H1 (cell line): ENCODE measurements at regions not wholly inside any gene's neighbourhood (a gene's known extent, or its start where the extent isn't known, plus 50 kb on each side); places are given as distances from the start of the nearest gene placed in this dataset.

Experiments used
- CTCF ChIA-PET: fragments of 300-600 bp; sonication (Branson Sonifier 250); formaldehyde crosslinking; loops from one replicate; lab custom pipeline; 2021; ENCODE audit not compliant: partially characterized antibody; lab: Charles Lee
- POLR2A ChIA-PET: fragments of 300-600 bp; sonication (Branson Sonifier 250); formaldehyde crosslinking; loops from one replicate; lab custom pipeline; 2021; ENCODE audit warnings: inconsistent platforms; ENCODE audit not compliant: partially characterized antibody; lab: Charles Lee
- DNase-seq, 2 experiments: peaks; one replicate each; pipeline versions ENCODE4 v3.0.0 to v3.0.0-alpha.2; 2010 to 2022; ENCODE audit warnings: low spot score in 2 of 2, low read depth in 1 of 2, mixed read lengths in 1 of 2
- FAIRE-seq: peaks from 2 replicates; lab custom pipeline; 2011; peaks lifted over from hg19 to GRCh38; lab: Jason Lieb, UNC
- H2AFZ ChIP-seq: 2 replicates; pipeline ENCODE4 v1.8.1; 2012; ENCODE audit warnings: low read length, inconsistent platforms
- H2AK5ac ChIP-seq: 2 replicates; pipeline ENCODE4 v1.6.1; 2013; ENCODE audit warnings: low read depth, low read length
- H2BK120ac ChIP-seq: replicated peaks from 2 replicates; pipeline ENCODE3; 2013; ENCODE audit warnings: low read depth, low read length, inconsistent platforms
- H2BK12ac ChIP-seq: 2 replicates; pipeline ENCODE4 v1.6.1; 2013; ENCODE audit warnings: low read depth, low read length
- H2BK15ac ChIP-seq: 2 replicates; pipeline ENCODE4 v1.6.1; 2013; ENCODE audit warnings: low read length
- H2BK20ac ChIP-seq: 2 replicates; pipeline ENCODE4 v1.6.1; 2013; ENCODE audit warnings: low read length
- H2BK5ac ChIP-seq: 2 replicates; pipeline ENCODE4 v1.6.1; 2013; ENCODE audit warnings: low read depth, low read length
- H3K14ac ChIP-seq: 2 replicates; pipeline ENCODE4 v1.6.1; 2013; ENCODE audit warnings: inconsistent platforms; ENCODE audit not compliant: insufficient read length
- H3K18ac ChIP-seq: 2 replicates; pipeline ENCODE4 v1.6.1; 2013; ENCODE audit warnings: low read length; ENCODE audit errors: extremely low read depth
- H3K23ac ChIP-seq: 2 replicates; pipeline ENCODE4 v1.6.1; 2013; ENCODE audit warnings: inconsistent platforms; ENCODE audit not compliant: insufficient read length
- H3K23me2 ChIP-seq: 2 replicates; pipeline ENCODE4 v1.6.1; 2013; ENCODE audit warnings: low read depth, low read length
- H3K27ac ChIP-seq: 2 replicates; pipeline ENCODE4 v1.6.1; 2011; ENCODE audit warnings: low read depth, low read length, inconsistent platforms
- H3K27me3 ChIP-seq, 4 experiments: replicated peaks in 1 of 4; 1 replicate in 1 of 4; 2 replicates in 3 of 4; pipeline versions ENCODE4 v1.6.1 to v1.8.1; 2011 to 2013; ENCODE audit warnings: low read length in 3 of 4, mild to moderate bottlenecking in 3 of 4, inconsistent platforms in 2 of 4, mixed read lengths in 2 of 4, moderate library complexity in 1 of 4; ENCODE audit not compliant: control insufficient read depth in 3 of 4, insufficient read depth in 3 of 4; ENCODE audit errors: extremely low read depth in 1 of 4
- H3K36me3 ChIP-seq, 4 experiments: 2 replicates each; pipeline versions ENCODE4 v1.6.1 to v1.8.1; 2011 to 2013; ENCODE audit warnings: mild to moderate bottlenecking in 4 of 4, low read length in 3 of 4, moderate library complexity in 2 of 4, control low read depth in 1 of 4, inconsistent platforms in 1 of 4; ENCODE audit not compliant: insufficient read depth in 4 of 4, control insufficient read depth in 2 of 4
- H3K4ac ChIP-seq: replicated peaks from 2 replicates; pipeline ENCODE3; 2013; ENCODE audit warnings: low read length, low read depth, mixed read lengths, inconsistent platforms; ENCODE audit not compliant: insufficient read length
- H3K4me1 ChIP-seq, 4 experiments: replicated peaks in 1 of 4; 1 replicate in 1 of 4; 2 replicates in 3 of 4; pipeline versions ENCODE4 v1.6.1 to v1.8.1; 2011 to 2013; ENCODE audit warnings: low read length in 3 of 4, inconsistent platforms in 2 of 4, mixed read lengths in 1 of 4; ENCODE audit not compliant: insufficient read depth in 4 of 4, control insufficient read depth in 3 of 4
- H3K4me2 ChIP-seq, 2 experiments: 2 replicates each; pipeline versions ENCODE4 v1.6.1 to v1.8.1; 2011 to 2013; ENCODE audit warnings: low read depth in 2 of 2, low read length in 2 of 2, control low read depth in 1 of 2, inconsistent platforms in 1 of 2, mild to moderate bottlenecking in 1 of 2; ENCODE audit not compliant: insufficient read depth in 1 of 2
- H3K4me3 ChIP-seq, 4 experiments: fragments of 200-600, 300-600 bp in 1 of 4; sonication (generic), shearing (Covaris generic), sonication (Bioruptor Twin) in 1 of 4; 2 replicates each; pipeline versions ENCODE4 v1.5.1 to v1.8.1; 2011 to 2016; ENCODE audit warnings: low read length in 4 of 4, low read depth in 3 of 4, control low read depth in 2 of 4, inconsistent platforms in 2 of 4, mild to moderate bottlenecking in 2 of 4, mixed read lengths in 1 of 4, moderate library complexity in 1 of 4; ENCODE audit not compliant: insufficient read depth in 2 of 4; ENCODE audit errors: extremely low read depth in 1 of 4
- H3K56ac ChIP-seq: replicated peaks from 2 replicates; pipeline ENCODE3; 2013; ENCODE audit warnings: low read depth, mild to moderate bottlenecking, mixed read lengths, low read length, inconsistent platforms; ENCODE audit not compliant: insufficient read length
- H3K79me1 ChIP-seq: 2 replicates; pipeline ENCODE4 v1.6.1; 2013; ENCODE audit warnings: low read depth, low read length, control low read depth
- H3K79me2 ChIP-seq, 2 experiments: 2 replicates each; pipeline versions ENCODE4 v1.6.1 to v1.8.1; 2012 to 2013; ENCODE audit warnings: low read length in 2 of 2, mild to moderate bottlenecking in 2 of 2, inconsistent platforms in 1 of 2; ENCODE audit not compliant: insufficient read depth in 2 of 2, control insufficient read depth in 1 of 2
- H3K9ac ChIP-seq, 4 experiments: replicated peaks in 1 of 4; 1 replicate in 1 of 4; 2 replicates in 3 of 4; pipeline versions ENCODE4 v1.6.1 to v1.8.1; 2011 to 2013; ENCODE audit warnings: low read depth in 3 of 4, low read length in 3 of 4, control low read depth in 2 of 4, mild to moderate bottlenecking in 2 of 4, moderate library complexity in 2 of 4, inconsistent platforms in 1 of 4; ENCODE audit errors: extremely low read depth in 1 of 4
- H3K9me3 ChIP-seq, 2 experiments: 2 replicates each; pipeline versions ENCODE4 v1.6.1 to v1.8.1; 2012 to 2013; ENCODE audit warnings: mild to moderate bottlenecking in 2 of 2, moderate library complexity in 2 of 2, control low read depth in 1 of 2, inconsistent platforms in 1 of 2, low read depth in 1 of 2, low read length in 1 of 2, mixed read lengths in 1 of 2; ENCODE audit not compliant: insufficient read depth in 2 of 2
- H4K20me1 ChIP-seq, 2 experiments: replicated peaks in 1 of 2; 2 replicates each; pipeline versions ENCODE3 to v1.8.1; 2011 to 2013; ENCODE audit warnings: inconsistent platforms in 2 of 2, low read length in 2 of 2, mild to moderate bottlenecking in 1 of 2; ENCODE audit not compliant: insufficient read depth in 2 of 2, control insufficient read depth in 1 of 2
- H4K5ac ChIP-seq: 2 replicates; pipeline ENCODE4 v1.6.1; 2013; ENCODE audit warnings: low read length, low read depth, mixed read lengths, inconsistent platforms; ENCODE audit not compliant: insufficient read length
- H4K8ac ChIP-seq: 2 replicates; pipeline ENCODE4 v1.8.0; 2013; ENCODE audit warnings: mild to moderate bottlenecking, moderate library complexity, low read length, inconsistent platforms; ENCODE audit not compliant: insufficient read depth; ENCODE audit errors: extremely low read depth
- H4K91ac ChIP-seq: replicated peaks from 2 replicates; pipeline ENCODE3; 2013; ENCODE audit warnings: low read length, mixed read lengths, inconsistent platforms; ENCODE audit not compliant: insufficient read length
- BACH1 ChIP-seq: IDR thresholded peaks from 2 replicates; pipeline ENCODE4 v1.6.1; 2012; ENCODE audit warnings: low read length, improper control_type of control experiment
- CBX8 ChIP-seq: fragments of 300-800, 300-1000 bp; sonication (generic); IDR thresholded peaks from 2 replicates; pipeline ENCODE4 v1.7.1; 2016; ENCODE audit warnings: low read depth, low read length, borderline replicate concordance
- HDAC6 ChIP-seq: IDR thresholded peaks from one replicate; pipeline ENCODE4 v1.7.1; 2012; ENCODE audit warnings: low read depth, mild to moderate bottlenecking, inconsistent platforms, low read length, moderate library complexity
- JUN ChIP-seq: IDR thresholded peaks from 2 replicates; pipeline ENCODE4 v1.6.1; 2011; ENCODE audit warnings: low read depth, mild to moderate bottlenecking, improper control_type of control experiment, low read length
- JUND ChIP-seq: IDR thresholded peaks from 2 replicates; pipeline ENCODE4 v1.6.1; 2011; ENCODE audit warnings: mild to moderate bottlenecking, improper control_type of control experiment, low read length
- KDM4A ChIP-seq: IDR thresholded peaks from one replicate; pipeline ENCODE4 v1.7.1; 2012; ENCODE audit warnings: low read depth, mild to moderate bottlenecking, moderate library complexity, low read length, inconsistent platforms; ENCODE audit not compliant: severe bottlenecking
- MAX ChIP-seq: IDR thresholded peaks from 2 replicates; pipeline ENCODE4 v1.6.1; 2012; ENCODE audit warnings: inconsistent platforms
- SIX5 ChIP-seq: IDR thresholded peaks from 2 replicates; pipeline ENCODE4 v1.6.1; 2011; ENCODE audit warnings: mild to moderate bottlenecking, low read depth, low read length
- TF ChIP-seq, protein P1 (sequence below): IDR thresholded peaks from 2 replicates; pipeline ENCODE4 v1.6.1; 2012; ENCODE audit warnings: inconsistent platforms

DNA sequence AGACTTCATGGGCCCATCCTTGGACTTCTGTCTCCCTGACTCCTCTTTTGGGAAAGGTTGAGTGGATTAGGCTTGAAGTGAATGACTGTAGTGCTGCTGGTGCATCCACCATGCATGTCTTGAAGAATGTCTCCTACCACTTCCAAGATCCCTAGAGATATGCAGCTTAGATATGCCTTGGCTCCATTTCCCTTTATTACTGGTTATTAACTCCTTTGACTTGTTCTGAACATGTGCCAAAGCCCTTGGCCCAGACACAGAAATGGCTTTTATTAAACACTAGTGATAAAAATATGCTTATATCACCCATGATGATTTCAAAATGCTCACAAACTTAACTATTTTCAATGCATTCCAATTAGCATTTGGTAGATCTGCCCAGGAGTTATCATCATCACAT lies 90.0 kb upstream of the SLC14A2 start:
- H3K79me2 ChIP-seq = no peaks in the 10 kb centered on the region
- H3K23ac ChIP-seq = no peak overlapping the region
- no peaks in the 10 kb centered on the region for H3K36me3 ChIP-seq
- no peaks in the 10 kb centered on the region for H3K4me1 ChIP-seq
- no peak overlapping the region for H3K4me2 ChIP-seq
- no peak overlapping the region for H2BK12ac ChIP-seq
- no peak overlapping the region for H3K18ac ChIP-seq
- no peaks in the 10 kb centered on the region for H3K79me1 ChIP-seq
- H2AK5ac ChIP-seq = no peak overlapping the region
- TF ChIP-seq KDM4A = no peak
- no peak for TF ChIP-seq MAX
- TF ChIP-seq JUND = no peak
- TF ChIP-seq HDAC6 = no peak
- no peak for TF ChIP-seq JUN
- no peak for TF ChIP-seq SIX5
- TF ChIP-seq CBX8 = no peak
- TF ChIP-seq BACH1 = no peak
- TF ChIP-seq, protein P1, sequence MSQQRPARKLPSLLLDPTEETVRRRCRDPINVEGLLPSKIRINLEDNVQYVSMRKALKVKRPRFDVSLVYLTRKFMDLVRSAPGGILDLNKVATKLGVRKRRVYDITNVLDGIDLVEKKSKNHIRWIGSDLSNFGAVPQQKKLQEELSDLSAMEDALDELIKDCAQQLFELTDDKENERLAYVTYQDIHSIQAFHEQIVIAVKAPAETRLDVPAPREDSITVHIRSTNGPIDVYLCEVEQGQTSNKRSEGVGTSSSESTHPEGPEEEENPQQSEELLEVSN = no peak
- no peak overlapping the region for H3K9ac ChIP-seq
- H4K8ac ChIP-seq = no peak overlapping the region
- no peak overlapping the region for H3K14ac ChIP-seq
- no peak overlapping the region for H3K27ac ChIP-seq
- H3K56ac ChIP-seq = no peak overlapping the region
- H3K4me3 ChIP-seq = no peak overlapping the region
- H2BK120ac ChIP-seq = no peak overlapping the region
- no peaks in the 10 kb centered on the region for H3K27me3 ChIP-seq
- no peak overlapping the region for H2BK15ac ChIP-seq
- H4K5ac ChIP-seq = no peak overlapping the region
- H2AFZ ChIP-seq = no peak overlapping the region
- H4K20me1 ChIP-seq = no peaks in the 10 kb centered on the region
- H3K4ac ChIP-seq = no peak overlapping the region
- H3K9me3 ChIP-seq = no peaks in the 10 kb centered on the region
- ChIA-PET CTCF (interaction anchor here (0.6 to 1.3 kb wide), 2 partner anchors 39 to 143 kb away, joined by 5 to 6 read pairs; no protein-coding TSS in a partner anchor), POLR2A (no interaction called here)
- no peak overlapping the region for H2BK5ac ChIP-seq
- H2BK20ac ChIP-seq = no peak overlapping the region
- H4K91ac ChIP-seq = no peak overlapping the region
- H3K23me2 ChIP-seq = no peaks in the 10 kb centered on the region
- DNase-seq = no peak
- FAIRE-seq = no peak
